Natural killer cell (primary cell): ENCODE measurements at regions not wholly inside any gene's neighbourhood (a gene's known extent, or its start where the extent isn't known, plus 50 kb on each side); places are given as distances from the start of the nearest gene placed in this dataset.
"Not testable (repeated sequence)": the region's sequence is repeated elsewhere in the genome, so short reads cannot be mapped to it uniquely, and the experiment has no call there.

Experiments used
- ATAC-seq, 3 donors: fragments of 150-1000 bp in 2 of 3; fragments of 200-7000 bp in 1 of 3; cut with Tn5 transposase; 1 replicate in 1 of 3; 2 replicates in 2 of 3; pipeline ENCODE4 v1.10.0; 2021; ENCODE audit warnings: mild to moderate bottlenecking in 2 of 3, moderate library complexity in 2 of 3
- DNase-seq, 2 donors: peaks; one replicate each; pipeline versions ENCODE4 v3.0.0 to v3.0.0-alpha.2; 2013 to 2021; ENCODE audit warnings: mixed read lengths in 1 of 2
- H3K27ac ChIP-seq: one replicate; pipeline ENCODE4 v1.5.1; 2013; ENCODE audit warnings: mild to moderate bottlenecking, low read length
- H3K27me3 ChIP-seq: one replicate; pipeline ENCODE4 v1.6.1; 2013; ENCODE audit warnings: low read length; ENCODE audit not compliant: control insufficient read depth, insufficient read depth
- H3K36me3 ChIP-seq: one replicate; pipeline ENCODE4 v1.6.1; 2013; ENCODE audit warnings: low read length; ENCODE audit not compliant: control insufficient read depth, insufficient read depth
- H3K4me1 ChIP-seq: one replicate; pipeline ENCODE4 v1.6.1; 2013; ENCODE audit warnings: low read length; ENCODE audit not compliant: control insufficient read depth, insufficient read depth
- H3K4me3 ChIP-seq: one replicate; pipeline ENCODE4 v1.5.1; 2013; ENCODE audit warnings: low read length
- H3K9me3 ChIP-seq: one replicate; pipeline ENCODE4 v1.6.1; 2013; ENCODE audit warnings: low read length; ENCODE audit not compliant: control insufficient read depth, insufficient read depth
- H3K27ac Mint-ChIP-seq, 2 donors: one replicate each; pipeline ENCODE4 v1.8.0; 2022; ENCODE audit warnings: mild to moderate bottlenecking in 2 of 2, mixed read lengths in 2 of 2, moderate library complexity in 1 of 2
- H3K27me3 Mint-ChIP-seq, 2 donors: one replicate each; pipeline ENCODE4 v1.8.0; 2022; ENCODE audit warnings: low read depth in 2 of 2, mixed read lengths in 2 of 2
- H3K36me3 Mint-ChIP-seq: one replicate; pipeline ENCODE4 v1.8.0; 2022; ENCODE audit warnings: mixed read lengths
- H3K4me1 Mint-ChIP-seq, 2 donors: one replicate each; pipeline ENCODE4 v1.8.0; 2022; ENCODE audit warnings: mixed read lengths in 2 of 2
- H3K4me3 Mint-ChIP-seq: one replicate; pipeline ENCODE4 v1.8.0; 2022; ENCODE audit warnings: mild to moderate bottlenecking, moderate library complexity, mixed read lengths
- H3K9me3 Mint-ChIP-seq, 2 donors: one replicate each; pipeline ENCODE4 v1.8.0; 2022; ENCODE audit warnings: mixed read lengths in 2 of 2
- WGBS: methylation state at CpG from one replicate; pipeline ENCODE4 v1.1.7; 2013; ENCODE audit warnings: missing lambda C conversion rate; ENCODE audit not compliant: insufficient coverage; 5-methylcytosine and 5-hydroxymethylcytosine counted together
- intact Hi-C: fragments of 100-400 bp; cut with micrococcal nuclease; formaldehyde crosslinking; loops from one replicate; pipeline ENCODE4 v1.14.2; 2022
- TF ChIP-seq, protein P1 (sequence below): fragments of 200-600 bp; IDR thresholded peaks from one replicate; pipeline ENCODE4 v1.8.0; 2022; ENCODE audit warnings: antibody characterized with exemption

DNA sequence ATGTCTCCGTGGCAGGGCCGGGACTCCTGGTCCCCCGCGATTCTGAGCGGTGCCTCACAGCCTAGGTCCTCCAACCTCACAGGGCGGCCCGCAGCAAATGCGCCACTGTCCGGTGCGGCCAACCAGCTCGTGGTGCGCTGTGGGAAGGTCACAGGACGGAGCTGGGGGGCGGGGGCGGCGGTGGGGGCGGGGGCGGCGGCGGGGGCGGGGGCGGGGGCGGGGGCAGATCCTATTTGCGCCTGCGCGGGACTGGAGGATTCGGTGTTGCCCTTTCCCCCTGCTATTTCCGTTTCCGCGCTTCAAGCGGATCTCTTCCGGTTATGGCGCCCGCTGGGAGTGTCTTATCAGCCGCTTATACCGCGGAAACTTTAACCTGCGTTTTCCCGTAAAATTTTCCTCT lies 106.7 kb upstream of the SNRPN start:
- peaks cover 14 to 18% of the 10 kb centered on the region in 2 donors for H3K9me3 Mint-ChIP-seq
- H3K36me3 Mint-ChIP-seq: peaks cover 7% of the 10 kb centered on the region
- TF ChIP-seq, protein P1, sequence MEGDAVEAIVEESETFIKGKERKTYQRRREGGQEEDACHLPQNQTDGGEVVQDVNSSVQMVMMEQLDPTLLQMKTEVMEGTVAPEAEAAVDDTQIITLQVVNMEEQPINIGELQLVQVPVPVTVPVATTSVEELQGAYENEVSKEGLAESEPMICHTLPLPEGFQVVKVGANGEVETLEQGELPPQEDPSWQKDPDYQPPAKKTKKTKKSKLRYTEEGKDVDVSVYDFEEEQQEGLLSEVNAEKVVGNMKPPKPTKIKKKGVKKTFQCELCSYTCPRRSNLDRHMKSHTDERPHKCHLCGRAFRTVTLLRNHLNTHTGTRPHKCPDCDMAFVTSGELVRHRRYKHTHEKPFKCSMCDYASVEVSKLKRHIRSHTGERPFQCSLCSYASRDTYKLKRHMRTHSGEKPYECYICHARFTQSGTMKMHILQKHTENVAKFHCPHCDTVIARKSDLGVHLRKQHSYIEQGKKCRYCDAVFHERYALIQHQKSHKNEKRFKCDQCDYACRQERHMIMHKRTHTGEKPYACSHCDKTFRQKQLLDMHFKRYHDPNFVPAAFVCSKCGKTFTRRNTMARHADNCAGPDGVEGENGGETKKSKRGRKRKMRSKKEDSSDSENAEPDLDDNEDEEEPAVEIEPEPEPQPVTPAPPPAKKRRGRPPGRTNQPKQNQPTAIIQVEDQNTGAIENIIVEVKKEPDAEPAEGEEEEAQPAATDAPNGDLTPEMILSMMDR: no peak
- H3K4me3 Mint-ChIP-seq: peak overlapping the region; percentile 71
- no peaks in the 10 kb centered on the region for H3K4me1 ChIP-seq
- peaks cover 0 to 4% of the 10 kb centered on the region in 2 donors for H3K4me1 Mint-ChIP-seq
- ATAC-seq (peak in 1 of 3 donors; percentile 21), DNase-seq (peak in 1 of 2 donors; percentile 13)
- 40% methylated on average over 39 of the region's 39 CpGs for WGBS
- H3K27ac ChIP-seq: no peak overlapping the region
- no peaks in the 10 kb centered on the region for H3K27me3 ChIP-seq
- H3K4me3 ChIP-seq: no peak overlapping the region
- peak overlapping the region in 1 of 2 donors; percentile 14 for H3K27ac Mint-ChIP-seq
- H3K9me3 ChIP-seq: peaks cover 22% of the 10 kb centered on the region
- no peaks in the 10 kb centered on the region for H3K36me3 ChIP-seq
- H3K27me3 Mint-ChIP-seq: no peaks in the 10 kb centered on the region
- intact Hi-C loops: no loop called here

DNA sequence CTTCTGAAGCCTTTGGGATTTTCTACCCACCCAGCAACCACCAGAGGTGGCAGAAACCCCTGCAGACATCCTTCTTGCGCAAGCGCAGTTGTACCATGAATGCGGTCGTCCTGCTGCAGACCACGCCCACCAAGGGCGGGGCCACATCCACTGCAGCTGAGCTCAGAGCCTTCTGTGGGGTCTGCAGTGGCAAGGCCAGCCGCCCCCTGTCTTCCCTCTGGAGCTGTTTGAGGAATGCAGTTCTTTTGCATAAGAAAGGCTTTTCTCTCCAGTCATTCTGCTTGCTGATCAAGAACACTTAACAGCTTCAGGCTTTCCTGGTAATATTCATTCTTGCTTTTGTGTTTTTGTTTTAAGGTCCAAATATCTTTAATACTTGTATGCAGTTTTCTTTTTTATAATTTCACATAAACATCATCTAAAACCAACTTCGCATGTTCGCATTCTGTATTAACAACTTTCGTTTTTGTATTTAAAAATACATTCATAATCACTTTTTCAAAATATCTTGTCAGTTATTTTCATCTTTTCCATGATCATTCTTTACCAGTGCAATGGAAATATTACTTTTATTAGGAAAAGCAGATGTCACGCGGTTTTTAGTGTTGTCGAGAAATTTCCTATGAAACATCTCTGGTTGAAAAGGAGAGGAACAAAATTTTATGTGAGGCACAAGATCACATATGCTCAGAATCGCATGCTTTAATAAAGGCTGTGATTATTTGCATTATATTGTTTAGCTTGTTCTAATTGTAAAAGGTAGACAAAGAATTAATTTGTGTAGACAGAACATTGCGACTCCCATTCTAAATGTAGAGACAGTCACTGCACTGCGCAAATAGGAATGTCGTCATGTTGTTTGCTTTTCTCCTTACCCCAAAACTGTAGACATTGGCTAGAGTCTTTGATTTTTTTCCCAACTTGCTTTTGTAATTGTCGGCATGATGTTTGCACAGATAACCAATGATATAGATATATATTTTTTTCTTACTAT lies 98.1 kb upstream of the SNRPN start:
- TF ChIP-seq, protein P1: no peak
- Mint-ChIP-seq H3K4me3 (no peak overlapping the region), H3K4me1 (no peaks in the 10 kb centered on the region), H3K36me3 (no peaks in the 10 kb centered on the region), H3K9me3 (peaks cover 9 to 12% of the 10 kb centered on the region in 2 donors), H3K27ac (no peak overlapping the region), H3K27me3 (no peaks in the 10 kb centered on the region)
- no peaks in the 10 kb centered on the region for H3K36me3 ChIP-seq
- no peaks in the 10 kb centered on the region for H3K4me1 ChIP-seq
- intact Hi-C loops: no loop called here
- no peak for ATAC-seq
- peaks cover 5% of the 10 kb centered on the region for H3K9me3 ChIP-seq
- no peaks in the 10 kb centered on the region for H3K27me3 ChIP-seq
- H3K27ac ChIP-seq: no peak overlapping the region
- DNase-seq: no peak
- 59% methylated on average over 17 of the region's 18 CpGs for WGBS
- H3K4me3 ChIP-seq: no peak overlapping the region

DNA sequence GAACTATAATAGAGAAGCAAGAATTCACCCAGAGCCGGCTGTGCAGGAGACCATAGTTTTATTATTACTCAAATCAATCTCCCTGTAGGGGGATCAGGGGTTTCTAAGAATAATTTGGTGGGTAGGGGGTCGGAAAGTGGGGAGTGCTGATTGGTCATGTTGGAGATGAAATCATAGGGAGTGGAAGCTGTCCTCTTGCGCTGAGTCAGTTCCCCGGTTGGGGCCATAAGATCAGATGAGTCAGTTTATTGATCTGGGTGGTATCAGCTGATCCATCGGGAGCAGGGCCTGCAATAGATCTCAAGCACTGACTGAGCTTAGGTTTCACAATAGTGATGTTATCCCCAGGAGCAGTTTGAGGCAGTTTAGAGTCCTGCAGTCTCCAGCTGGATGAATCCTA lies 97.0 kb upstream of the SNRPN start:
- intact Hi-C loops: no loop called here
- Histone ChIP-seq H3K9me3 (peaks cover 5% of the 10 kb centered on the region), H3K27ac (no peak overlapping the region), H3K27me3 (no peaks in the 10 kb centered on the region), H3K36me3 (no peaks in the 10 kb centered on the region), H3K4me3 (no peak overlapping the region), H3K4me1 (no peaks in the 10 kb centered on the region)
- WGBS: 78% methylated on average over 4 of the region's 5 CpGs
- no peaks in the 10 kb centered on the region for H3K4me1 Mint-ChIP-seq
- H3K4me3 Mint-ChIP-seq: no peak overlapping the region
- no peaks in the 10 kb centered on the region for H3K27me3 Mint-ChIP-seq
- no peak overlapping the region for H3K27ac Mint-ChIP-seq
- DNase-seq: no peak
- no peak for ATAC-seq
- H3K9me3 Mint-ChIP-seq: peaks cover 12% of the 10 kb centered on the region in 2 donors
- H3K36me3 Mint-ChIP-seq: no peaks in the 10 kb centered on the region
- TF ChIP-seq, protein P1: no peak

DNA sequence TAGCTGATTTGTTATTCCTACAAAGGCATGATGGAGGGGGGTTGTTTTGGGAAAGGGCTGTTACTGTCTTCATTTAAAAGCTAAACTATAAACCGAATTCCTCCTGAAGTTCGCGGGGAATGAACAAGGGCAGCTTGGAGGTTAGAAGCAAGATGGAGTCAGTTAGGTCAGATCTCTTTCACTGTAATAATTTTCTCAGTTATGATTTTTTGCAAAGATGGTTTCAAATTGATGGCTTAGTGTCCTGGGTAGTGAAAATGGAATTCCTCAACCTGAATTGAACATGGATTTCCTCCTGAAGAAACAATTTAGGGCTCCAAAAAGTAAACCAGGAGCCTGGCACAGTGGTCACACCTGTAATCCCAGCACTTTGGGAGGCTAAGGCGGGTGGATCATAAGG lies 96.6 kb upstream of the SNRPN start:
- DNase-seq, ATAC-seq, H3K4me1 ChIP-seq, H3K9me3 ChIP-seq, H3K27ac ChIP-seq, H3K36me3 Mint-ChIP-seq, H3K27me3 ChIP-seq, H3K36me3 ChIP-seq, H3K27ac Mint-ChIP-seq, intact Hi-C loops, H3K4me3 Mint-ChIP-seq, H3K4me3 ChIP-seq, H3K4me1 Mint-ChIP-seq, H3K27me3 Mint-ChIP-seq: not testable (repeated sequence)
- H3K9me3 Mint-ChIP-seq: peaks cover 12% of the 10 kb centered on the region in 2 donors
- WGBS: 91% methylated on average over 4 of the region's 4 CpGs
